ENCODE measurements at regions not wholly inside any gene's neighbourhood (a gene's known extent, or its start where the extent isn't known, plus 50 kb on each side); places are given as distances from the start of the nearest gene placed in this dataset.

- no TSS peak for BruUV-seq (replicated peaks)
Measured at GRCh38 chr2:100639588-100640390, 77.0 kb downstream of the PDCL3 start.

GRCh38 chr2:100640431-100641124 lies 77.8 kb downstream of the PDCL3 start:
- TF ChIP-seq CTCF (IDR thresholded peaks at IDR 0.05; ENCODE audit: insufficient read depth in 1 of 2, low read depth in 1 of 2, low read length in 1 of 2, severe bottlenecking in 1 of 2, unreplicated experiment in 1 of 2) = no peak
- Mint-ChIP-seq H3K27ac (ENCODE audit: unreplicated experiment) (no peak overlapping the region), H3K4me3 (ENCODE audit: unreplicated experiment) (no peak overlapping the region), H3K27me3 (ENCODE audit: insufficient read depth, unreplicated experiment) (peaks cover 23% of the 10 kb centered on the region), H3K36me3 (ENCODE audit: insufficient read depth, unreplicated experiment) (no peaks in the 10 kb centered on the region), H3K4me1 (ENCODE audit: low read depth, unreplicated experiment) (no peaks in the 10 kb centered on the region), H3K9me3 (ENCODE audit: unreplicated experiment) (no peaks in the 10 kb centered on the region)
- intact Hi-C loops (cut with micrococcal nuclease; ENCODE audit: unreplicated experiment) = no loop called here
- H3K4me3 ChIP-seq (ENCODE audit: low read depth, low read length) = no peak overlapping the region
- H3K9me3 ChIP-seq = no peaks in the 10 kb centered on the region
- POLR2A ChIA-PET = interaction anchor here (0.6 kb wide), 1 partner anchor 18 kb away, joined by 3 read pairs; no protein-coding TSS in a partner anchor
- no TSS peak for BruUV-seq (replicated peaks)
- no peaks in the 10 kb centered on the region for H3K36me3 ChIP-seq (ENCODE audit: control insufficient read depth, insufficient read depth, low read length)
- no peaks in the 10 kb centered on the region for H3K4me1 ChIP-seq
- CTCF ChIA-PET = no interaction called here
- no peak for DNase-seq
- no peaks in the 10 kb centered on the region for H3K27me3 ChIP-seq (replicated peaks; ENCODE audit: control insufficient read depth, insufficient read depth, low read length)

More at GRCh38 chr2:100639588-100640390, 77.0 kb downstream of the PDCL3 start:
- H3K4me3 ChIP-seq (ENCODE audit: low read depth, low read length) = no peak overlapping the region
- no peaks in the 10 kb centered on the region for H3K9me3 ChIP-seq
- H3K36me3 ChIP-seq (ENCODE audit: control insufficient read depth, insufficient read depth, low read length) = no peaks in the 10 kb centered on the region
- POLR2A ChIA-PET = no interaction called here
- no peaks in the 10 kb centered on the region for H3K4me1 ChIP-seq
- Mint-ChIP-seq H3K27me3 (ENCODE audit: insufficient read depth, unreplicated experiment) (peaks cover 23% of the 10 kb centered on the region), H3K36me3 (ENCODE audit: insufficient read depth, unreplicated experiment) (no peaks in the 10 kb centered on the region), H3K9me3 (ENCODE audit: unreplicated experiment) (no peaks in the 10 kb centered on the region), H3K4me3 (ENCODE audit: unreplicated experiment) (no peak overlapping the region), H3K4me1 (ENCODE audit: low read depth, unreplicated experiment) (no peaks in the 10 kb centered on the region), H3K27ac (ENCODE audit: unreplicated experiment) (no peak overlapping the region)
- intact Hi-C loops (cut with micrococcal nuclease; ENCODE audit: unreplicated experiment) = no loop called here
- H3K27me3 ChIP-seq (replicated peaks; ENCODE audit: control insufficient read depth, insufficient read depth, low read length) = no peaks in the 10 kb centered on the region
- CTCF ChIA-PET = interaction anchor here (0.5 kb wide), 1 partner anchor 45 kb away, joined by 3 read pairs; no protein-coding TSS in a partner anchor
- TF ChIP-seq CTCF (IDR thresholded peaks at IDR 0.05; ENCODE audit: insufficient read depth in 1 of 2, low read depth in 1 of 2, low read length in 1 of 2, severe bottlenecking in 1 of 2, unreplicated experiment in 1 of 2) = no peak
- DNase-seq = no peak

GRCh38 chr2:100641125-100641435 lies 78.3 kb downstream of the PDCL3 start:
- Mint-ChIP-seq H3K36me3 (ENCODE audit: insufficient read depth, unreplicated experiment) (no peaks in the 10 kb centered on the region), H3K9me3 (ENCODE audit: unreplicated experiment) (no peaks in the 10 kb centered on the region), H3K4me3 (ENCODE audit: unreplicated experiment) (no peak overlapping the region), H3K4me1 (ENCODE audit: low read depth, unreplicated experiment) (no peaks in the 10 kb centered on the region), H3K27ac (ENCODE audit: unreplicated experiment) (no peak overlapping the region), H3K27me3 (ENCODE audit: insufficient read depth, unreplicated experiment) (peaks cover 19% of the 10 kb centered on the region)
- no peak overlapping the region for H3K4me3 ChIP-seq (ENCODE audit: low read depth, low read length)
- no peak for TF ChIP-seq CTCF (IDR thresholded peaks at IDR 0.05; ENCODE audit: insufficient read depth in 1 of 2, low read depth in 1 of 2, low read length in 1 of 2, severe bottlenecking in 1 of 2, unreplicated experiment in 1 of 2)
- H3K27me3 ChIP-seq (replicated peaks; ENCODE audit: control insufficient read depth, insufficient read depth, low read length) = no peaks in the 10 kb centered on the region
- H3K4me1 ChIP-seq = no peaks in the 10 kb centered on the region
- BruUV-seq (replicated peaks) = no TSS peak
- POLR2A ChIA-PET = interaction anchor here (0.6 kb wide), 1 partner anchor 18 kb away, joined by 3 read pairs; no protein-coding TSS in a partner anchor
- CTCF ChIA-PET = no interaction called here
- no peak for DNase-seq
- H3K9me3 ChIP-seq = no peaks in the 10 kb centered on the region
- intact Hi-C loops (cut with micrococcal nuclease; ENCODE audit: unreplicated experiment) = no loop called here
- no peaks in the 10 kb centered on the region for H3K36me3 ChIP-seq (ENCODE audit: control insufficient read depth, insufficient read depth, low read length)
